ENCODE measurements at regions not wholly inside any gene's neighbourhood (a gene's known extent, or its start where the extent isn't known, plus 50 kb on each side); places are given as distances from the start of the nearest gene placed in this dataset.

- POLR2A ChIA-PET, result no interaction called here
- TF ChIP-seq SP1 (IDR thresholded peaks at IDR 0.05) (no peak), BHLHE40 (IDR thresholded peaks at IDR 0.05; ENCODE audit: borderline replicate concordance) (no peak), LEF1 (IDR thresholded peaks at IDR 0.05; ENCODE audit: borderline replicate concordance) (no peak)
- no peak for DNase-seq (ENCODE audit: extremely low spot score)
- CTCF ChIA-PET, result no interaction called here
These were observed 1016.6 kb downstream of the PLOD2 start for GRCh38 chr3:145144361-145144760.

GRCh38 chr3:145145461-145145860 is 1015.5 kb downstream of the PLOD2 start:
- CTCF ChIA-PET, result no interaction called here
- no peak for TF ChIP-seq FOXA1 (IDR thresholded peaks at IDR 0.05)
- TF ChIP-seq ARNT (IDR thresholded peaks at IDR 0.05), result no peak
- TF ChIP-seq FOXK2 (IDR thresholded peaks at IDR 0.05), result no peak
- no peak for TF ChIP-seq PKNOX1 (IDR thresholded peaks at IDR 0.05)
- no peak for TF ChIP-seq L3MBTL2 (conservative IDR thresholded peaks at IDR 0.05)
- TF ChIP-seq CTBP1 (IDR thresholded peaks at IDR 0.05; ENCODE audit: borderline replicate concordance), result no peak
- no peak for TF ChIP-seq HDGF (IDR thresholded peaks at IDR 0.05; ENCODE audit: borderline replicate concordance)
- no peak for TF ChIP-seq NFRKB (IDR thresholded peaks at IDR 0.05)
- no peak for TF ChIP-seq SP1 (IDR thresholded peaks at IDR 0.05)
- TF ChIP-seq LEF1 (IDR thresholded peaks at IDR 0.05; ENCODE audit: borderline replicate concordance), result no peak
- no peak for TF ChIP-seq FOXM1 (IDR thresholded peaks at IDR 0.05; ENCODE audit: borderline replicate concordance)
- TF ChIP-seq SUZ12 (IDR thresholded peaks at IDR 0.05), result no peak
- no peak for TF ChIP-seq BHLHE40 (IDR thresholded peaks at IDR 0.05; ENCODE audit: borderline replicate concordance)
- TF ChIP-seq ZNF384 (IDR thresholded peaks at IDR 0.05), result no peak
- no peak for TF ChIP-seq TARDBP (IDR thresholded peaks at IDR 0.05)
- TF ChIP-seq ELF4 (IDR thresholded peaks at IDR 0.05), result no peak
- DNase-seq (ENCODE audit: extremely low spot score), result no peak
- POLR2A ChIA-PET, result no interaction called here

- DNase-seq (ENCODE audit: extremely low spot score), result no peak
- CTCF ChIA-PET, result no interaction called here
These were observed 1001.3 kb downstream of the PLOD2 start for GRCh38 chr3:145159640-145160039.

GRCh38 chr3:145170121-145170520 is 990.9 kb downstream of the PLOD2 start:
- no peak for DNase-seq (ENCODE audit: extremely low spot score)
- POLR2A ChIA-PET, result interaction anchor here (0.6 kb wide), 1 partner anchor 184 kb away, joined by 3 read pairs; no protein-coding TSS in a partner anchor
- CTCF ChIA-PET, result no interaction called here
- TF ChIP-seq PKNOX1 (IDR thresholded peaks at IDR 0.05), result no peak
- TF ChIP-seq L3MBTL2 (conservative IDR thresholded peaks at IDR 0.05), result no peak
- no peak for TF ChIP-seq FOXK2 (IDR thresholded peaks at IDR 0.05)
- no peak for TF ChIP-seq SUZ12 (IDR thresholded peaks at IDR 0.05)
- no peak for TF ChIP-seq BHLHE40 (IDR thresholded peaks at IDR 0.05; ENCODE audit: borderline replicate concordance)
- no peak for TF ChIP-seq ARNT (IDR thresholded peaks at IDR 0.05)
- TF ChIP-seq ELF4 (IDR thresholded peaks at IDR 0.05), result no peak
- TF ChIP-seq HDGF (IDR thresholded peaks at IDR 0.05; ENCODE audit: borderline replicate concordance), result no peak
- TF ChIP-seq FOXA1 (IDR thresholded peaks at IDR 0.05), result no peak
- no peak for TF ChIP-seq ZNF384 (IDR thresholded peaks at IDR 0.05)
- no peak for TF ChIP-seq CTBP1 (IDR thresholded peaks at IDR 0.05; ENCODE audit: borderline replicate concordance)
- no peak for TF ChIP-seq SP1 (IDR thresholded peaks at IDR 0.05)
- no peak for TF ChIP-seq FOXM1 (IDR thresholded peaks at IDR 0.05; ENCODE audit: borderline replicate concordance)

More at GRCh38 chr3:145159640-145160039, 1001.3 kb downstream of the PLOD2 start:
- TF ChIP-seq HDGF (IDR thresholded peaks at IDR 0.05; ENCODE audit: borderline replicate concordance) (no peak), NFRKB (IDR thresholded peaks at IDR 0.05) (no peak), ELF4 (IDR thresholded peaks at IDR 0.05) (no peak), ARNT (IDR thresholded peaks at IDR 0.05) (no peak), SUZ12 (IDR thresholded peaks at IDR 0.05) (no peak), BHLHE40 (IDR thresholded peaks at IDR 0.05; ENCODE audit: borderline replicate concordance) (no peak), LEF1 (IDR thresholded peaks at IDR 0.05; ENCODE audit: borderline replicate concordance) (no peak), FOXK2 (IDR thresholded peaks at IDR 0.05) (no peak), ZNF384 (IDR thresholded peaks at IDR 0.05) (no peak), CTBP1 (IDR thresholded peaks at IDR 0.05; ENCODE audit: borderline replicate concordance) (no peak), SP1 (IDR thresholded peaks at IDR 0.05) (no peak), TARDBP (IDR thresholded peaks at IDR 0.05) (no peak), FOXA1 (IDR thresholded peaks at IDR 0.05) (no peak), FOXM1 (IDR thresholded peaks at IDR 0.05; ENCODE audit: borderline replicate concordance) (no peak)
- POLR2A ChIA-PET, result no interaction called here

- TF ChIP-seq L3MBTL2 (conservative IDR thresholded peaks at IDR 0.05), result no peak
- TF ChIP-seq SP1 (IDR thresholded peaks at IDR 0.05), result no peak
- no peak for TF ChIP-seq ARNT (IDR thresholded peaks at IDR 0.05)
- TF ChIP-seq ELF4 (IDR thresholded peaks at IDR 0.05), result no peak
- TF ChIP-seq PKNOX1 (IDR thresholded peaks at IDR 0.05), result no peak
- TF ChIP-seq SUZ12 (IDR thresholded peaks at IDR 0.05), result no peak
- no peak for TF ChIP-seq TARDBP (IDR thresholded peaks at IDR 0.05)
- TF ChIP-seq FOXA1 (IDR thresholded peaks at IDR 0.05), result no peak
- no peak for TF ChIP-seq FOXM1 (IDR thresholded peaks at IDR 0.05; ENCODE audit: borderline replicate concordance)
- TF ChIP-seq FOXK2 (IDR thresholded peaks at IDR 0.05), result no peak
- no peak for TF ChIP-seq CTBP1 (IDR thresholded peaks at IDR 0.05; ENCODE audit: borderline replicate concordance)
- no peak for DNase-seq (ENCODE audit: extremely low spot score)
- ChIA-PET POLR2A (no interaction called here), CTCF (no interaction called here)
These were observed 985.4 kb downstream of the PLOD2 start for GRCh38 chr3:145175626-145176025.

- no peak for TF ChIP-seq ZNF384 (IDR thresholded peaks at IDR 0.05)
- TF ChIP-seq SUZ12 (IDR thresholded peaks at IDR 0.05), result no peak
- no peak for TF ChIP-seq FOXA1 (IDR thresholded peaks at IDR 0.05)
- no peak for TF ChIP-seq ARNT (IDR thresholded peaks at IDR 0.05)
- TF ChIP-seq CTBP1 (IDR thresholded peaks at IDR 0.05; ENCODE audit: borderline replicate concordance), result no peak
- TF ChIP-seq FOXM1 (IDR thresholded peaks at IDR 0.05; ENCODE audit: borderline replicate concordance), result no peak
- no peak for TF ChIP-seq HDGF (IDR thresholded peaks at IDR 0.05; ENCODE audit: borderline replicate concordance)
- no peak for TF ChIP-seq LEF1 (IDR thresholded peaks at IDR 0.05; ENCODE audit: borderline replicate concordance)
- no peak for TF ChIP-seq SP1 (IDR thresholded peaks at IDR 0.05)
- TF ChIP-seq PKNOX1 (IDR thresholded peaks at IDR 0.05), result no peak
- no peak for TF ChIP-seq L3MBTL2 (conservative IDR thresholded peaks at IDR 0.05)
- no peak for TF ChIP-seq FOXK2 (IDR thresholded peaks at IDR 0.05)
- TF ChIP-seq NFRKB (IDR thresholded peaks at IDR 0.05), result no peak
- TF ChIP-seq TARDBP (IDR thresholded peaks at IDR 0.05), result no peak
- no peak for TF ChIP-seq BHLHE40 (IDR thresholded peaks at IDR 0.05; ENCODE audit: borderline replicate concordance)
- TF ChIP-seq ELF4 (IDR thresholded peaks at IDR 0.05), result no peak
- POLR2A ChIA-PET, result no interaction called here
- DNase-seq (ENCODE audit: extremely low spot score), result no peak
- CTCF ChIA-PET, result no interaction called here
These were observed 984.1 kb downstream of the PLOD2 start for GRCh38 chr3:145176907-145177306.
